DOHH2 (cell line): ENCODE measurements at regions not wholly inside any gene's neighbourhood (a gene's known extent, or its start where the extent isn't known, plus 50 kb on each side); places are given as distances from the start of the nearest gene placed in this dataset.

Experiments used
- H3F3A ChIP-seq: fragments of 200-600 bp; sonication (generic), shearing (Covaris generic); 2 replicates; pipeline ENCODE4 v1.6.0; 2016; ENCODE audit warnings: antibody characterized with exemption, mild to moderate bottlenecking; ENCODE audit not compliant: control insufficient read depth, insufficient read depth
- H3K27ac ChIP-seq: fragments of 200-600 bp; sonication (generic); 2 replicates; pipeline ENCODE4 v1.5.1; 2014; ENCODE audit warnings: low read depth, mild to moderate bottlenecking, low read length, moderate library complexity
- H3K27me3 ChIP-seq: fragments of 200-600 bp; sonication (generic); 2 replicates; pipeline ENCODE4 v1.6.1; 2014; ENCODE audit warnings: mild to moderate bottlenecking, low read length, mixed read lengths; ENCODE audit not compliant: control insufficient read depth
- H3K36me3 ChIP-seq: fragments of 200-600 bp; sonication (generic); 2 replicates; pipeline ENCODE4 v1.6.1; 2014; ENCODE audit warnings: mild to moderate bottlenecking, low read length, moderate library complexity, mixed read lengths; ENCODE audit not compliant: control insufficient read depth
- H3K4me1 ChIP-seq: fragments of 200-600 bp; sonication (generic); 2 replicates; pipeline ENCODE4 v1.6.1; 2014; ENCODE audit warnings: mild to moderate bottlenecking, low read length, mixed read lengths; ENCODE audit not compliant: control insufficient read depth
- H3K4me2 ChIP-seq: fragments of 200-600 bp; sonication (generic); 2 replicates; pipeline ENCODE4 v1.6.0; 2014; ENCODE audit warnings: mild to moderate bottlenecking, low read length, moderate library complexity
- H3K4me3 ChIP-seq: fragments of 200-600 bp; sonication (generic); 2 replicates; pipeline ENCODE4 v1.5.1; 2014; ENCODE audit warnings: mild to moderate bottlenecking, low read length, mixed read lengths
- H3K79me2 ChIP-seq: fragments of 200-600 bp; sonication (generic); 2 replicates; pipeline ENCODE4 v1.6.1; 2014; ENCODE audit warnings: mild to moderate bottlenecking, low read length, mixed read lengths; ENCODE audit not compliant: control insufficient read depth
- H3K9me2 ChIP-seq: fragments of 200-600 bp; sonication (generic); replicated peaks from 2 replicates; pipeline ENCODE4 v1.6.1; 2014; ENCODE audit warnings: mild to moderate bottlenecking, low read length, mixed read lengths; ENCODE audit not compliant: control insufficient read depth
- H3K9me3 ChIP-seq: fragments of 200-600 bp; sonication (generic); 2 replicates; pipeline ENCODE4 v1.6.1; 2014; ENCODE audit warnings: antibody characterized with exemption, low read length, mixed read lengths; ENCODE audit not compliant: control insufficient read depth, insufficient read depth
- H4K20me1 ChIP-seq: fragments of 200-600 bp; sonication (generic); 2 replicates; pipeline ENCODE4 v1.6.0; 2014; ENCODE audit warnings: low read depth, mild to moderate bottlenecking, antibody characterized with exemption, low read length, moderate library complexity; ENCODE audit not compliant: control insufficient read depth, insufficient read depth
- CTCF ChIP-seq: fragments of 200-600 bp; sonication (generic); IDR thresholded peaks from one replicate; pipeline ENCODE4 v1.5.1; 2014; ENCODE audit warnings: antibody characterized with exemption, mild to moderate bottlenecking, low read depth, low read length; ENCODE audit not compliant: poor library complexity, severe bottlenecking
- EZH2phosphoT487 ChIP-seq: fragments of 200-600 bp; sonication (generic); IDR thresholded peaks from 2 replicates; pipeline ENCODE4 v1.6.1; 2017; ENCODE audit warnings: borderline replicate concordance, mild to moderate bottlenecking, antibody characterized with exemption, low read length, moderate library complexity, mixed read lengths

GRCh38 chr20:41874658-41875057, 256.5 kb upstream of the CHD6 start:
- H3K4me2 ChIP-seq: no peak overlapping the region
- no peaks in the 10 kb centered on the region for H3K36me3 ChIP-seq
- no peaks in the 10 kb centered on the region for H3K27me3 ChIP-seq
- H3K79me2 ChIP-seq: no peaks in the 10 kb centered on the region
- H3K4me1 ChIP-seq: no peaks in the 10 kb centered on the region
- H3K9me3 ChIP-seq: no peaks in the 10 kb centered on the region
- H4K20me1 ChIP-seq: no peaks in the 10 kb centered on the region
- no peak overlapping the region for H3K27ac ChIP-seq
- H3K9me2 ChIP-seq: no peaks in the 10 kb centered on the region
- no peak overlapping the region for H3K4me3 ChIP-seq
- TF ChIP-seq EZH2phosphoT487: no peak
- no peak for TF ChIP-seq CTCF
- H3F3A ChIP-seq: no peaks in the 10 kb centered on the region

GRCh38 chr20:41872930-41873329, 254.8 kb upstream of the CHD6 start:
- H3K36me3 ChIP-seq: no peaks in the 10 kb centered on the region
- H3K4me3 ChIP-seq: no peak overlapping the region
- H3K27ac ChIP-seq: no peak overlapping the region
- no peaks in the 10 kb centered on the region for H3K9me2 ChIP-seq
- H3K9me3 ChIP-seq: no peaks in the 10 kb centered on the region
- TF ChIP-seq EZH2phosphoT487 (no peak), CTCF (no peak)
- H3F3A ChIP-seq: no peaks in the 10 kb centered on the region
- no peak overlapping the region for H3K4me2 ChIP-seq
- H3K79me2 ChIP-seq: no peaks in the 10 kb centered on the region
- no peaks in the 10 kb centered on the region for H3K27me3 ChIP-seq
- H3K4me1 ChIP-seq: no peaks in the 10 kb centered on the region
- no peaks in the 10 kb centered on the region for H4K20me1 ChIP-seq

- H3K4me1 ChIP-seq: no peaks in the 10 kb centered on the region
- no peak overlapping the region for H3K27ac ChIP-seq
- no peaks in the 10 kb centered on the region for H3K9me3 ChIP-seq
- H3K4me2 ChIP-seq: no peak overlapping the region
- H4K20me1 ChIP-seq: no peaks in the 10 kb centered on the region
- H3K27me3 ChIP-seq: no peaks in the 10 kb centered on the region
- no peaks in the 10 kb centered on the region for H3K36me3 ChIP-seq
- no peak overlapping the region for H3K4me3 ChIP-seq
- no peaks in the 10 kb centered on the region for H3K9me2 ChIP-seq
- TF ChIP-seq CTCF: no peak
- TF ChIP-seq EZH2phosphoT487: no peak
- no peaks in the 10 kb centered on the region for H3K79me2 ChIP-seq
- no peaks in the 10 kb centered on the region for H3F3A ChIP-seq
Measured at GRCh38 chr20:41870869-41871462, 252.8 kb upstream of the CHD6 start.
